A204.1 (cell line): ENCODE measurements at regions not wholly inside any gene's neighbourhood (a gene's known extent, or its start where the extent isn't known, plus 50 kb on each side); places are given as distances from the start of the nearest gene placed in this dataset.

Experiments used
- FAIRE-seq: peaks from 2 replicates; lab custom pipeline; 2012; peaks lifted over from hg19 to GRCh38; lab: Jason Lieb, UNC

DNA sequence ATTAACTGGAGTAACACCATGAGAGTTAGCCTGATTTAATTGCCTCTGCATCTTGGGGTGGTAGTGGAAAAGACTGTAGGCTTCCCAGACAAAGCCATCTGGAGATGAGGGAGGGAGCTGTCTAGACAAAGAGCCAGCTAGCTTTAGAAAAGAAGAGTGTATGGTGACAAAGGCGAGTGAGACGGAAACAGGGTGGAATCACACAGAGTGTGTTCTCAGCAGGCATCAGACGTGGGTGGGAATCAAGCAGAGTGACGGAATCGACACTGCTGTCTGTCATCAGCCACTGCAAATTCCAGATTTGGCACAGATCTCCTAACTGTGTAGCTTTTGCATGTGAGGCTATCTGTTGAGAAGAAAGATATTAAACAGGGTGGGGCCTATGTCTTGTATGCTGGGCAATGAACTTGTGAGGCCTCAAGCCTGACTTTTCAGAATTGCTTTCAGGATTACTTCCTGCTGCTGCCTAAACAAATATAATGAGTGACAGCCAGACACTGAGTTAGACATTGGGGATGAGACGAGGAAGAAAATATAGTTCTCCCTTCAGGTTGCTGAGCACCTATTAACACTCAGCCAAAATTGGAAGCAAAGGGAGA lies 236.5 kb upstream of the GRIP1 start:
- no peak for FAIRE-seq

- no peak for FAIRE-seq
Observed at GRCh38 chr12:66916189-66916588, 237.3 kb upstream of the GRIP1 start.

DNA sequence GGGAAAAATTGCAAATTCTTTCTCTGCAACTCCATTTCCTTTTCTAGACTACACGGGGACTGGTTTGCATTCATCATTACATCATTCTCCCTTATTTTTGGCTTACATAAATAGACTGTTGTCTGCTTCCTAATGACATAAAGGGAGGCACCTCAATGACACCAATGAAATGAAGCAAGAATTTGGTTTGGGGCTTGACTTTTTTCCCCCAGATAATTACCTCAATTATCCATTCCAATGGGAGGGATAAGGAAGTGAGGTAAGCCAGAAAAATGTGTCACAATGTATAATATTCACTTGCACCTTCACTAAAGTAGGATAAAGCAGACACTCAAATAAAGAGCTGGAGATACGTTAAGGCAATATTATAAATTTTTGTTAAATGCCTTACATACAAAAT lies 240.6 kb upstream of the GRIP1 start:
- no peak for FAIRE-seq

GRCh38 chr12:66920205-66920604 lies 241.3 kb upstream of the GRIP1 start:
- FAIRE-seq: no peak

DNA sequence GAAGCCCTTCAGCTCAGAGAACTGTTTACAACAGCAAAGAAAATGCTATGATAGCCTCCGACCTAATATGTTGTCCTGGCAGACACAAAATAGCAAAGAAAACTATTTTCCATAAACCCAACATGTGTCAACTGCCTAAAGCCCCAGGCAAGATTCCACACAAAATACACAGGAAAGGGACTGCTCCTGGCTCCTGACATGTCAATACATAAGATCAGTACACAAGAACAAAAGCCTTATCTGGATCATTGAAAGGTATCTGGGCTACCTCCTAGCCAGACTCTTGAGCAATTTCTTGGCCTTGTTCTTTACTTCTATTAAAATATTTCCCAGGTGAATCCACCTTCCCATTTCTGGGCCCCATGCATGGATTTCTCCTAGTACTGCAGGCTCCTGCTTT lies 242.3 kb upstream of the GRIP1 start:
- FAIRE-seq: no peak

- FAIRE-seq: no peak
Observed at GRCh38 chr12:66925083-66925482, 246.2 kb upstream of the GRIP1 start.

GRCh38 chr12:66929121-66929520 lies 250.2 kb upstream of the GRIP1 start:
- no peak for FAIRE-seq

- no peak for FAIRE-seq
Observed at GRCh38 chr12:66931091-66931490, 252.2 kb upstream of the GRIP1 start.

DNA sequence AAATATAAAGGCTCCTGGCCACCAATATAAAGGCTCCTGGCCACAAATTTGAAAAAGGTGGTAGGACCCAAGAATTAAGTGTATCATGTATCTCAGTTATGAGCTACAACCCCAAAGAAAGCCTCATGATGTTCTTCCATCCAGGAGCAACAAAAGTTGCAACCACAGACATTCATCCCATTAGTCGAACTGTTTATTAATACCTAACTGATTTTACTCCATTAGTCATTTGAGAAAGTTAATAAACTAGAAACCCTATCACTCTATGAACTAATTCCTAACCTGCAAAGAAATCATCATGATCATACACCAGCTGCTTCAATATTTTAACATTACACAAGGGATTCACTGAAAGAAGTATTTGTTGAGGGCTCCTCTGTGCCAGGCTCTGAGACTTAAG lies 253.2 kb upstream of the GRIP1 start:
- FAIRE-seq: no peak

DNA sequence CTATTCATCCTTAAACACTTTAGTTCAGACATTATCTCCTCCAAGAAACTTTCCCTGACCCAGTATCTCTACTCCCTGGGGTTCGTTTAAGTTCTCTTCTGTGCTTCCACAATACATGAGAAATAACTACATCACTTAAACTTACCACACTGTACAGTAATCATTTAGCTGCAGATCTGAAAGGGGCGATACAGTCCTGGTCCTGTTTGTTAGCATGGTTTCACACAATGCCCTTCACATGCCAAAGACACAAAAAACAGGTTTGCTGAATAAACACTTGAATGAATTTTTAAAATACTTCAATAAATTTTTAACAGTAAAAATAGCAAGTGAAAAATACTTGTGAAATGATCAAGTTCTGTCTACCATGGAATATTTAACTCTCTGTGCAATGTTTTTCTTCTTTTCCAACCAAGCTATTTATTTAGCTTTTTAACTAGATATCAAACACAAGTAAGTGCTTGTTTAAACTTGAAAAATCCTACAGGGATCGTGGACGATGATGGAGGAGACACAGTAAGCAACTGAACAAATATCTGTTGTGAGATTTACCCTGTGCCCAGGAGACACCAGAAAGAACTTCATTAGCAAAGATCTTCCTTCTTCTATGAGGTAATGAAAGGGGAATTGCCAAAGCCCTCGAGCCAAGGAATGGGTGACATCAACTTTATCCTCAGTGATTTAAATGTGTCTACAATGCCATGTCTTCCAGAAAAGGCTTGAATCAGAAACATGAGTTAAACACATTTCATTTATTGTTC lies 255.6 kb upstream of the GRIP1 start:
- no peak for FAIRE-seq

DNA sequence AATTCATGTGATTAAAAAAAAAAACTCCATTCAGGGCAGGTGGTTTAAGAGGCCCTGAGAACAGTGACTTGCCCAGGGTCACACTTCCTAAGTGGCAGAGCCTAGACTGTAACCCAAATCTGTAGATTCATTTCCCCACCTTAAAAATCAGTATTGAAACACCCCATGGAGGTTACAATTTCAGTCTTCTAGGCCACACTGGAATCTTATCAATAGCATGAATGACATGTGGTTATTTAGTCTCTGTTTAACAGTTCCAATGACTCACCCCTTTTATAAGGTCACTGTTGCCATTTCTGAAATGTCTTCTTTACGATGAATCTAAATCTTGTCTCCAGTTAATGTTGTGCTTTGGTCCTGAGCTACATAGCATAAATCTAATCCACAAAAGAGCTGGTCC lies 262.3 kb upstream of the GRIP1 start:
- no peak for FAIRE-seq

DNA sequence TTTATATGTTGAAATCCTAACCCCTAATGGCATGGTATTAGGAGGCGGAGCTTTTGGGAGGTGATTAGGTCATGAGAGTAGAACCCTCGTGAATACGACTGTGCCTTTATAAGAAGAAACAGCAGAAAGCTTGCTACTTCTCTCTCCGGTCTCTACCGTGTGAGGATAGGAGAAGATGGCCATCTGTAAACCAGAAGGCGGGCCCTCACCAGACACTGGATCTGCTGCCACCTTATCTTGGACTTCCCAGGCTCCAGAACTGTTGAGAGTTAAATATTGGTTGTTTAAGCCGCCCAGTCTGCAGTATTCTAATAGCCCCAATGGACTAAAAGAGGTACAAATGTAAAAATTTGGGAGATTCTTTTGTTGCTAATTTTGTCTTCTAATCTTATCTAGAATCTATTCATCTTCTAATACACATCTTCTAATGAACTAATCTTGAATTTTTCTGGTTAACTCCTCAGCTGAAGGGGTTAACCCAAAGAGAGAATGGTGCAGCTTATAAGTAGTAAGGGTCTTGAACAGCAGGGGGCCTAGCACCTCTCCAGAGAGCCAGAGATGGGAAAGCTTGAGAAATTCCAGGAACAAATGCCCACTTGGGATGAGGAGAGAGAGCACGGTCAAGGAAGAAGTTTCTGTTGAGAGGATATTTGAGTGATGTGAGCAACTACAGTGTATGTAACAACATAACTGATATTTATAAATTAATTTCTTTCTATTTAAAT lies 264.0 kb upstream of the GRIP1 start:
- FAIRE-seq: no peak

DNA sequence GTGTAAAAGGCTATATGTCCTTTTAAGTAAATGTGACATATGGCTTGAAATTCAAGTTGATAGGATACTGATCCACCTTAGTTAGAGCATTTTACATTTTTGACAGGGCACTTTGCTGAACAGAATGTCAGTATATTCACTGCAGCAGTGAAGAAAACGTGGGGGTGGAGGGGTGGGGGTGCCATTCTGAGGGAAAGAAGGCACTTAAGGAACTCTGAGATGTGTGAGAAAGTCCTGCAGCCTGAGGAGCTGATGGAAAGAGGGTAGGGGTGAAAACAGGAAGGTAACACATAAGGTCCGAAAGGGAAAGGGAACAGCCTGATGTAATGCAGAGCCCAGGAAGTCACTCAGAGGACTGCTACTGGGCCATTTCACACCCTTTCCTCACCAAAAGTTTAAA lies 265.5 kb upstream of the GRIP1 start:
- no peak for FAIRE-seq

- FAIRE-seq: no peak
Observed at GRCh38 chr12:66945189-66945817, 266.4 kb upstream of the GRIP1 start.

DNA sequence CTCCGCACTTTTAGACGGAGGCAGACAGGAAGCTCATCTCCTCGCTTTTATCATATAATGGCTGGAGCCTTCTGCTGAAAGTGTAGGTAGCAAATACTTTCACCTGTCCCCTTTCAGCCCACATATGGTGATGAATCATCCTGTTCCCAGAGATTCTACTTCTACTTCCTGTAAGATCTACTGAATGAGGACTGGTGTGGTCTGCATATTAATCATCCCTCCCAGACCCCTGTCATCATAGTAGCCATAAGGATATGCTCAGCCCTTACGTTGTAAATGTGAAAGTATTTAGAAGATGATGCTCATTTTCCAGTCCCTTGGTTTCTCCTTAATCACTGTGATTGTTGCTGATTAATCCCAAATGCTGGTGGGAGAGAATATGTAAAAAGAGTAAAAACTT lies 268.2 kb upstream of the GRIP1 start:
- no peak for FAIRE-seq

GRCh38 chr12:66952668-66953067 lies 273.8 kb upstream of the GRIP1 start:
- FAIRE-seq: no peak

DNA sequence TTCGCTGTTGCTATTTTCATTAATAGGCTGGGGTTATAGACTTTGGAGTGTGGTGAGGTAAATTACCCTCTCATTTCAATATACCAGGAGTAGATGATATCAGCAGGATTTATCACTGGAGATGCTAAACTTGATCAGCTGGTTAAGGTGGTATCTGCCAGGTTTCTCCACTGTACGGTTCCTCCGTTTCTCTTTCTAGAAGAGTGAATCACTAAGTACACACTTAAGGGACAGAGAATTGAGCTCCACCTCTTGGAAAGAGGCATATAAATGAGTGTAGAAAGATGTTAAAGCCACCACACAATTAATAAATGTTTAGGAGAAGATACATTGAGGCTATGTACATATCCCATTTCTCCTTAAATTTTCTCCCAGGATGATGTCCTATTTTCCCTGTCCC lies 277.4 kb upstream of the GRIP1 start:
- no peak for FAIRE-seq

- no peak for FAIRE-seq
Observed at GRCh38 chr12:66959276-66959675, 280.4 kb upstream of the GRIP1 start.

GRCh38 chr12:66960006-66960405 lies 281.1 kb upstream of the GRIP1 start:
- FAIRE-seq: no peak

DNA sequence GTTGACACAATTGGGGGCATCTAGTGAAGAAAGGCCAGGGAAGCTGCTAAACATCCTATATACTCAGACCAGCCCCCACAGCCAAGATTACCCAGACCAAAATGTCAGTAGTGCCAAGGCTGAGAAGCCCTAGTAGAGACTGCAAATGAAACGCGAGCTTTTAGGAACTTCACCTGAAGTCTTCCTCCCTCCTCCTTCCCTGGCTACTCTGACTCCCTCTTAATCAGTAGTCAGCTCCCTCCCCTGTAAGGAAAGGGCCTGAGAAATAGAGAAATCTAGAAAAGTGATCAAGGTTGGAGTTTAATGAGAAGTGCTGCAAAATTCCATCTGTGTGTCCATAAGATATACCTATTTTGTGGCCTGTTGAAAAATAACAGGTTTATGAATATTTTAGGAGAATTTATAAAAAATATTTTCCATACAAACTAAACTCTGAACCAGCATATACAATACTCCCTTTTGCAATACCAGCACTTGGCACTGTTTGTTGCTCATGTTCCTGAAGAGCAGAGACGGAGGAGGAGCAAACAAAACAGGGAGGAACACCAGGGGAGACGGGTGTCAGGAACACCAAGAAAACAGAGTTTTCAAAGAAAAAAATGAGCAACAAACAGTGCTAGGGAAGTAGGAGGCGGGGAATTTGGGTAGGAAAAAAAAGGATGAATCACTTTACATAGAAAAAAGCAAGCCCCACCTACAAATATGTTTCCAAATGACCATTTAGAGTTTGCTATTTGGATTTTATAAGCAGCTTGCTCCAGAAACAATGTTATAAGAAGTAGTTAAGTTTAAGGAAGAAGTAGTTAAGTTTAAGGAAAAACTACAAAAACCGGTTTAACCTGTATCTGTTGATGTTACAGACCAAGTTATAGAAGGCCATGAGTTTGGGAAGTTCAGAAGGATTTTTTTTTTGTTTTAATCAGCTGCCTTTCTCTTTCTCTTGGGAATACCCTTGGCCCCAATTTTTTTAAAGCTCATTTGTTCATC lies 282.1 kb upstream of the GRIP1 start:
- no peak for FAIRE-seq

- no peak for FAIRE-seq
Observed at GRCh38 chr12:66962290-66962689, 283.4 kb upstream of the GRIP1 start.

DNA sequence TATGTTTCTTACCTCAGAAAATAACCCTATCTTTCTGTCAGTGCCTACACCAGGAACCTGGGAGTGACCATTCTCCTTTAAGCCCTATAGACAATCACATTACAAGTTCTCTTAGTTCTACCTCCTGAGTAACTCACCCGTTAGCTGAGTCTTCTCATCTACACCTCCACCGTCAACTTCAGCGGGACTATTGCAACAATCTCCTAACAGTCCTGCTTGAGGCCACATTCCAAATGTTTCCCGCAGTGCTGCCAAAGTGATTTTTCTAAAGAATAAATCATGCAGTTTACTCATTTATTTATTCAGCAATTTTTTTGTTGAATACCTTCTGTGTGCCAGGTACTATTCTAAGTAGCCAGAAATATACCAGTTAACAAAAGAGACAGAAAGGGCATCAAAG lies 285.0 kb upstream of the GRIP1 start:
- no peak for FAIRE-seq
